Duodenal mucosa (tissue), 2 donors: ENCODE measurements at regions not wholly inside any gene's neighbourhood (a gene's known extent, or its start where the extent isn't known, plus 50 kb on each side); places are given as distances from the start of the nearest gene placed in this dataset.

Source experiments
- H3K27ac ChIP-seq: one replicate; pipeline ENCODE4 v1.7.0; 2013; ENCODE audit warnings: low read depth, low read length
- H3K27me3 ChIP-seq, 2 donors: one replicate each; pipeline ENCODE4 v1.7.0; 2013; ENCODE audit warnings: low read length in 2 of 2, control low read depth in 1 of 2; ENCODE audit not compliant: insufficient read depth in 2 of 2, control insufficient read depth in 1 of 2
- H3K36me3 ChIP-seq, 2 donors: one replicate each; pipeline ENCODE4 v1.7.0; 2013; ENCODE audit warnings: low read length in 2 of 2, control low read depth in 1 of 2; ENCODE audit not compliant: insufficient read depth in 2 of 2, control insufficient read depth in 1 of 2
- H3K4me1 ChIP-seq, 2 donors: one replicate each; pipeline ENCODE4 v1.7.0; 2013; ENCODE audit warnings: low read length in 2 of 2, control low read depth in 1 of 2; ENCODE audit not compliant: insufficient read depth in 2 of 2, control insufficient read depth in 1 of 2
- H3K4me3 ChIP-seq, 2 donors: one replicate each; pipeline ENCODE4 v1.7.0; 2013; ENCODE audit warnings: low read length in 2 of 2, low read depth in 1 of 2
- H3K9ac ChIP-seq, 2 donors: one replicate each; pipeline ENCODE4 v1.7.0; 2013; ENCODE audit warnings: low read length in 2 of 2, low read depth in 1 of 2
- H3K9me3 ChIP-seq, 2 donors: one replicate each; pipeline ENCODE4 v1.7.0; 2013; ENCODE audit warnings: low read length in 2 of 2, control low read depth in 1 of 2; ENCODE audit not compliant: control insufficient read depth in 1 of 2

DNA sequence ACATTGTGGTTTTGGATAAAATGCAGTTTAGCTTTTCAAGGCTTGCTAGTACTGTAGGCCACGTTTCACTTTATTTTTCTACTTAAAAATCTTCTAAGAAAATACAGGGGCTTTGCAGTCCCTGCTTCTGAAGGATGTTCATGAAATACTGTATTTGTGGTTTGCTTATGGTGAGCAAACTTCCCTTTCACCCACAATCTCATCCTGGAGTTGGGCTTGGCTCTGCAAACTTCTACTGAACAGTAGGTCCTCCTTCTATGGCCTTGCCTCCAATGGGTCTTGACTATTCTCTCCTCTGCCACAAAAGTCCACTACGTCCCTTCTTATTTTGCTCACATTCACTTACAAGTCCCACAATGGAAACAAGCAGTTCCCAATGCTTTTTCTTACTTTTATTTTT, 502.7 kb upstream of the KLF4 start:
- Histone ChIP-seq H3K4me3 (no peak overlapping the region), H3K27ac (no peak overlapping the region), H3K9ac (no peak overlapping the region), H3K36me3 (no peaks in the 10 kb centered on the region), H3K27me3 (no peaks in the 10 kb centered on the region), H3K4me1 (no peaks in the 10 kb centered on the region), H3K9me3 (no peaks in the 10 kb centered on the region)

DNA sequence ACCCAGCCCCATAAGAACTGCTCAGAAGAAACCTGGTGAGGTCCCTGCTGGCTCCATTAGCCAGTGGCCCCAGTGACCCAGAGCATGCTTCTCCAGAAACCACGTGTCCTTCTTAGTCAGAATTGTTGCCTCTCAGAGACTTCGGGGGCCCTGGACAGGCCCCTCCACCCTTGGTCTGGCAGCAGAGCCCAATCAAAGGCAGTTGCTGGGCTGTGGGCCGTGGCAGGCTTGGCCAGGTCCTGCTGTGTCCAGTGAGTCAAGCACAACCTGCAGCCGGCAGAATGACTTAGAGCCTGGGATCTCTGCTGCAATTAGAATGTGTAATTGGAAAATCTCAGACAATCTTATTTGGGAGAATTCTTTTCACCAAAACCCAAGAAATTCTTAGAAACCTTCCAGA, 502.0 kb upstream of the KLF4 start:
- Histone ChIP-seq H3K4me1 (no peaks in the 10 kb centered on the region), H3K9ac (no peak overlapping the region), H3K27me3 (no peaks in the 10 kb centered on the region), H3K4me3 (no peak overlapping the region), H3K36me3 (no peaks in the 10 kb centered on the region), H3K27ac (no peak overlapping the region), H3K9me3 (no peaks in the 10 kb centered on the region)

DNA sequence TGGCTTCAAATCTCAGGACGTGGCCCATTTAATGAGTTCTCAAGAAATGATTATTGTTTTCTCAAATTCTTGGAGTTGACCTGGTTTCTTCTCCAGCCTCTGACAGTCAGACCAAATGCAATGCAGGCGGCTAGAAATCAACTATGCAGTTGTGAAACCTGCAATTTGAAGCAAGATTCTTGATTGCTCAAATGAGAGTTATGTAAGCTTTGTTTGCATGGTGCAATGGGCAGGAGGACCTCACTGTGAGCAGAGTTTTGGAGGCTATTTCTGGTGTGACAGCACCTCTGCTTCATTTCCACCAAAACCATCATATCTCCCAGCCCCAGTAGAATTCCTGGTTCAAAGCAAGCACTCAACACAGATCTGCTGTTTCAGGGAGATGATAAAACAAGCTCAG, 500.0 kb upstream of the KLF4 start:
- no peak overlapping the region for H3K9ac ChIP-seq
- H3K9me3 ChIP-seq = no peaks in the 10 kb centered on the region
- H3K27me3 ChIP-seq = no peaks in the 10 kb centered on the region
- no peak overlapping the region for H3K4me3 ChIP-seq
- H3K4me1 ChIP-seq = no peaks in the 10 kb centered on the region
- H3K27ac ChIP-seq = no peak overlapping the region
- no peaks in the 10 kb centered on the region for H3K36me3 ChIP-seq

DNA sequence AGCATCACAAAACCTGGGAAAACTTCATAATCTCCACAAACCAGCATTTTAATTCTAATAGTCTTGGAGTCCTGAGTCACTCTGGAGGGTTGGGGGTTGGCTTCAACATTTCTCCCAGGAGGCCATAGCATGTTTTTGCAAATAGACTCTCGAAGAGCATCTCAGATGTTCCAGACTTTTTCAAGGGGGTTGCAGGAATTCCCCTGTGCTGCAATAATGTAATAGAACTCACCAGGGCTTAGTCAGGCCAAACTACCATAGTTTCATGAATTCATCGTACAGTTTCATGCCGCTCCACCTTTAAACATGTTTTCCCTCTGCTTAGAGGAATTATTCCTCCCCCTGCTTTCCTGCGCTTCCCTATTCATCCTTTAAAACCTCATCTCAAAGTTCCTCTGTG, 499.5 kb upstream of the KLF4 start:
- Histone ChIP-seq H3K9me3 (no peaks in the 10 kb centered on the region), H3K36me3 (no peaks in the 10 kb centered on the region), H3K27me3 (no peaks in the 10 kb centered on the region), H3K9ac (no peak overlapping the region), H3K4me1 (no peaks in the 10 kb centered on the region), H3K4me3 (no peak overlapping the region), H3K27ac (no peak overlapping the region)

DNA sequence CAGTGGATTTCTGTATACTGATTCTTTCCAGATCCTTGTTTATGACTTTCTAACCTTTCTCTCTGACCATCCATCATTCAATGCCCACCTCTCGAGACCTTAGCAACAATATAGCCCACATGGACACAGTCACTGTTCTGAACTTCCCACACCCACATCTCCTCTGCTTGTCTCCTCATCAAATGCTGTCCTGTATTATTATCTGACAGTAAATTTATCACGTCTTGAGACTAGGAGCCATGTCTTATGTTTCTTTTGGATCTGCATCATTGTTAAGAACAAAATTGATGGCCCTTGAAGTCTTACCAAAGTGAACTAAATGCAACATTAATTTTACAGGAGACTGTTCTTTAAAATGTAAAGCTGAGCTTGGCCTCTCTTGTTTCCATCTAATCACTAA, 495.4 kb upstream of the KLF4 start:
- Histone ChIP-seq H3K36me3 (no peaks in the 10 kb centered on the region), H3K4me1 (no peaks in the 10 kb centered on the region), H3K4me3 (no peak overlapping the region), H3K27ac (no peak overlapping the region), H3K27me3 (no peaks in the 10 kb centered on the region), H3K9ac (no peak overlapping the region), H3K9me3 (no peaks in the 10 kb centered on the region)

DNA sequence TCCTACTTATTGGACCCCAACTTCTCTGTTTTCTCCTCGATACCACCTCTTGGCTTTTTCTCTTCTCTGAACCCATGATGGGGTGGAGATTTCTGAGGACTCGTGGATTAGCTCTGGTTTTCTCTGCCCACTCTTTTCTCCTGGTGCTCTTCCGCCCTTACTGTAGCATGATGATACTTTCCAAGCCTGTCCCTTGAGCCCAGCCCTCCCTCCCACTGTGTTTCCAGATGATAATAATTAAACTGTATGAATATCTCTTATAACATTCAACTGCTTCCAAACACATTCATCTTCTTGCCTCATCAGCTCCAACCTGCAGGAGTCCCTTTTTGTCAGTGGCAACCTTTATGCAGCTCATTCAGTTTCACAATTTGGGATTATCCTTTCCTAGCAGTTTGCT, 494.2 kb upstream of the KLF4 start:
- no peaks in the 10 kb centered on the region for H3K36me3 ChIP-seq
- no peak overlapping the region for H3K27ac ChIP-seq
- H3K4me1 ChIP-seq = no peaks in the 10 kb centered on the region
- no peaks in the 10 kb centered on the region for H3K9me3 ChIP-seq
- no peak overlapping the region for H3K4me3 ChIP-seq
- no peak overlapping the region for H3K9ac ChIP-seq
- no peaks in the 10 kb centered on the region for H3K27me3 ChIP-seq

DNA sequence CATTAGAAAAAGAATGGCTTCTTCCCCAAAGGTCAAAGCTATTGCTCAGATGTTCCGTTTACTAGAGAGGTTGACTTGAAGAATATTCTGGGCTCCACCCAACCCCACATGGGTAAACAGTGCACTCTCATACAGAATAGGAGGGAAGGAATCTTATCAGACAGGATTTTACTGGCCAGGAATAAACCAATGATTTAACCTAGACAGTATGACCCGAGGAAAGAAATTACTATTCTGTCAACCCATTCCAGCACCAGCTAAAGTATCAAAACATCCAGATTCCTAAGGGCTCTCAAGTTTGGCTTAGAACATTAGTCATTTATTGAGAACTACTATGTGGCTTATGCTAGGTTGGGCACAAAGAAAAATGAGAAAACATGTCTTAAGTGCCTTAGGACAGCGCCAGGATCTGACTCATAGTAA, 493.6 kb upstream of the KLF4 start:
- H3K27me3 ChIP-seq = no peaks in the 10 kb centered on the region
- no peaks in the 10 kb centered on the region for H3K36me3 ChIP-seq
- H3K27ac ChIP-seq = no peak overlapping the region
- H3K9ac ChIP-seq = no peak overlapping the region
- no peaks in the 10 kb centered on the region for H3K9me3 ChIP-seq
- H3K4me3 ChIP-seq = no peak overlapping the region
- no peaks in the 10 kb centered on the region for H3K4me1 ChIP-seq

DNA sequence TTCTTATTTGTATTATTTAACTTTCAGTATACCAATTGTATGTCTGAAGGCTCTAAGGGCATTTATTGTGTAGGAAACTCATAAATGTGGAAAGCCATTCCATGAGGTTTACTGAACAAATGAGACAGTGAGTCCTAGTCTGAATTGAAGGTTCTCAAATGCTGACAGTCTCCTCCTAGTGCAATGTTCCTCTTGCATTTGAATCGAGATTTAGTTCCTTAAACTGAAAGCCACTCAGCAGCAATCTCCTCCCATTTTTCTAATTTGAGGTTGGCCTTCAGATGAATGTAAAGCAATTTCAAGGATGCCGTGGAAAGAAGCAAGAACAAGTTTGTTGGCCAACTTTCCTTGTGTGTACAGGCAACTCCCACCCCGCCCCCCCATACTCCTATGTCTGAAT, 493.2 kb upstream of the KLF4 start:
- H3K4me3 ChIP-seq = no peak overlapping the region
- no peaks in the 10 kb centered on the region for H3K36me3 ChIP-seq
- H3K27ac ChIP-seq = no peak overlapping the region
- no peak overlapping the region for H3K9ac ChIP-seq
- no peaks in the 10 kb centered on the region for H3K27me3 ChIP-seq
- no peaks in the 10 kb centered on the region for H3K9me3 ChIP-seq
- H3K4me1 ChIP-seq = no peaks in the 10 kb centered on the region

DNA sequence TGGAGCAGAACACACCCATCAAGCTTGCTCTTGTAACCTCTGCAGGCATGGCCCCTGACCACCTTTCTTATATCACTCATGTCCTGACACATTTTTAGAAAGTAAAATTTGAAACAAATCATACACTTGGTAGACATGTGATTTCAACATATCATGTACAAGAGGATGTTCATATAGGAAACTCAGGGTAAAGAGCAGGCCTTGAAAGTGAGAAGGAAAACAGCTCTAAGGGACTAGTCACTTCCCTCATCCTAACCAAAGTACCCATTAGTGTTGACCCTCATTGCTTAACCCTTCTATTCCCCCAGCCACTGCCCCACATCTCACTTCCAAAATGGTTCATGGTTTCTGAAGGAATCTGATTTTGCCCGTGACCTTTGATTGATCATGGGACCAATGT, 492.4 kb upstream of the KLF4 start:
- H3K27ac ChIP-seq = no peak overlapping the region
- no peak overlapping the region for H3K4me3 ChIP-seq
- no peaks in the 10 kb centered on the region for H3K9me3 ChIP-seq
- no peaks in the 10 kb centered on the region for H3K36me3 ChIP-seq
- no peak overlapping the region for H3K9ac ChIP-seq
- H3K4me1 ChIP-seq = peaks cover under 1 to 1% of the 10 kb centered on the region in 2 donors
- H3K27me3 ChIP-seq = no peaks in the 10 kb centered on the region

DNA sequence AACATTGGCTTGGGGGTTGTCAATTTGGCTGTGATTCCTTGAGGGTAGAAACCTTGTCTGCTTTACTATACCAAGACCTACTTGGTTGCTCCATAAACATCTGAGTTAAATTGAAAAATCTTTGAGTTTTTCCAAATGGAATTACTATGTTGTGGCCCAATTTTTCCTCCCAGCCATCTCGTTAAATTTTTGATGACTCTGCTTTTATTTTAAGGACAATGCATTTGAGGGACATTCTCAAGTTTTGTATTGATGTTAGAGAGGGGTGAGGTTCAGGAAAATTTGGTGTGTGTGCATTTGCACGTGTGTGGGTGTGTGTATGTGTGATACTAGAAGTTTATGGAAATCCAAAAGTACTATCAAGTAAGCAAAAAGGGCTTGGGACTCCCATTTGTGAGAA, 491.4 kb upstream of the KLF4 start:
- Histone ChIP-seq H3K4me1 (peaks cover 8 to 11% of the 10 kb centered on the region in 2 donors), H3K27ac (no peak overlapping the region), H3K9me3 (no peaks in the 10 kb centered on the region), H3K9ac (no peak overlapping the region), H3K4me3 (no peak overlapping the region), H3K27me3 (no peaks in the 10 kb centered on the region), H3K36me3 (no peaks in the 10 kb centered on the region)

DNA sequence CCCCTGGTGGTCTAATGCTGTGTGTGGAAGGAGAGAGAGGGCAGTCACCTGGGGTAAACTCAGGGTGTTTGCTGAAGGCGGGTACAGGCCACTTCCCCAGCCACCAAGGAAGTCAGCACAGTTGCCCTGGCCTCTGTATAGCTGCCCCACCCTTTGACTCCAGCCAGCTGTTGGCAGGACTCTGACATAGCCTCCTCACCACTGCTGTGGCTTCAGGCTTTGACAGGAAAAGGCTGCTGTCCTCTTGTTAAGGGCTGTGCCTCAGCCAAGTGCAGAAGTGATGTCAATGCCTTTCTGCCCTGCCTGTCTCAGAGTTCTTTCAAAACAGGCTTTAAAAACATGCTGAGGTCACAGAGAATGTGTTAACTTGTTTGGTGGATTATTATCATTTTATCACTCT, 487.2 kb upstream of the KLF4 start:
- H3K36me3 ChIP-seq = no peaks in the 10 kb centered on the region
- H3K9me3 ChIP-seq = no peaks in the 10 kb centered on the region
- peaks cover 14% of the 10 kb centered on the region in 2 donors for H3K4me1 ChIP-seq
- H3K4me3 ChIP-seq = no peak overlapping the region
- no peaks in the 10 kb centered on the region for H3K27me3 ChIP-seq
- H3K9ac ChIP-seq = no peak overlapping the region
- no peak overlapping the region for H3K27ac ChIP-seq
